ENCODE measurements at regions not wholly inside any gene's neighbourhood (a gene's known extent, or its start where the extent isn't known, plus 50 kb on each side); places are given as distances from the start of the nearest gene placed in this dataset.

DNA sequence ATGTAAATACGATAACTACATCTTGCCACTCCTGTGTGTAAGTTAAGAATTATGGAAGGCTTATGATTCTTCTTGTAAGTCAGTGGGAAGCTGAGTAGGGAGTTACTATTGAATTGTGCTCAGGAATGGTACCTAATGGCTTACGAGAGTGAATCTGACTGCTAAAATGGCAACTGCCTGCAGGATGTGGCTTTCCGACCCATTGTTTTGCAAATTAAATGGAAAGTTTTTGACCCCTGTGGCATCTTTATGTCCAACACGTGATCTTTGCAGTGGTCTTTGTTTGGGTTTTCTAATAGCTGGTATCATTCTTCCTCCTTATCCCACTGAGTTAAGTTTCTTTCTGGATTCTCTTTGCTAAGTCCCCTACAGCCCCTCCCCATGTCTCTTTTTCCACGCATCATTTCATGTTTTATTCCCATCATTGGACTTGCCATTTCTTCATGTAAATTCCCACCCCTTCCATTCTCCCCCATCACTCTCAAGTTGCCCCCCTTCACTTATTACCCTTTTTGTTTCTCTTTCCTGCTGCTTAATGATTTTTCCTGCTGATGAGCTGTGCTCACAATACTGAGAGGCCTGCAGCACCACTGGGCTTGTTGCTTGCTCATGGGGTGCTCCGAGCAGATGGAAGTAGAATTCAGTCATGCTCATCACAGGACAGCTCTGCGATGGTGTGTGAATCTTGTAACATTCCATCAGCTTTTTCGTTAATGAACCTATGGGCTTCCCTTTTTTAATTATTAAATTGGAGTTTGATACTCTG lies 428.2 kb upstream of the IL12A start:
- TF ChIP-seq, protein P1, sequence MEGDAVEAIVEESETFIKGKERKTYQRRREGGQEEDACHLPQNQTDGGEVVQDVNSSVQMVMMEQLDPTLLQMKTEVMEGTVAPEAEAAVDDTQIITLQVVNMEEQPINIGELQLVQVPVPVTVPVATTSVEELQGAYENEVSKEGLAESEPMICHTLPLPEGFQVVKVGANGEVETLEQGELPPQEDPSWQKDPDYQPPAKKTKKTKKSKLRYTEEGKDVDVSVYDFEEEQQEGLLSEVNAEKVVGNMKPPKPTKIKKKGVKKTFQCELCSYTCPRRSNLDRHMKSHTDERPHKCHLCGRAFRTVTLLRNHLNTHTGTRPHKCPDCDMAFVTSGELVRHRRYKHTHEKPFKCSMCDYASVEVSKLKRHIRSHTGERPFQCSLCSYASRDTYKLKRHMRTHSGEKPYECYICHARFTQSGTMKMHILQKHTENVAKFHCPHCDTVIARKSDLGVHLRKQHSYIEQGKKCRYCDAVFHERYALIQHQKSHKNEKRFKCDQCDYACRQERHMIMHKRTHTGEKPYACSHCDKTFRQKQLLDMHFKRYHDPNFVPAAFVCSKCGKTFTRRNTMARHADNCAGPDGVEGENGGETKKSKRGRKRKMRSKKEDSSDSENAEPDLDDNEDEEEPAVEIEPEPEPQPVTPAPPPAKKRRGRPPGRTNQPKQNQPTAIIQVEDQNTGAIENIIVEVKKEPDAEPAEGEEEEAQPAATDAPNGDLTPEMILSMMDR (IDR thresholded peaks at IDR 0.05) = no peak
- TF ChIP-seq POLR2A (IDR thresholded peaks at IDR 0.05) (no peak), EP300 (IDR thresholded peaks at IDR 0.05) (no peak), POLR2AphosphoS5 (IDR thresholded peaks at IDR 0.05) (no peak)

Measured in gastroesophageal sphincter (tissue), 3 donors.